Stimulated activated CD4-positive, alpha-beta T cell treated with anti-CD3 and anti-CD28 coated beads, Interleukin-4, amount 100 ng/mL, for 24 hours (primary cell): ENCODE measurements at regions not wholly inside any gene's neighbourhood (a gene's known extent, or its start where the extent isn't known, plus 50 kb on each side); places are given as distances from the start of the nearest gene placed in this dataset.

Source experiments
- DNase-seq: peaks from one replicate; pipeline ENCODE4 v3.0.0-alpha.2; 2020

GRCh38 chr4:71163317-71163716 is 169.9 kb downstream of the DCK start:
- no peak for DNase-seq

DNA sequence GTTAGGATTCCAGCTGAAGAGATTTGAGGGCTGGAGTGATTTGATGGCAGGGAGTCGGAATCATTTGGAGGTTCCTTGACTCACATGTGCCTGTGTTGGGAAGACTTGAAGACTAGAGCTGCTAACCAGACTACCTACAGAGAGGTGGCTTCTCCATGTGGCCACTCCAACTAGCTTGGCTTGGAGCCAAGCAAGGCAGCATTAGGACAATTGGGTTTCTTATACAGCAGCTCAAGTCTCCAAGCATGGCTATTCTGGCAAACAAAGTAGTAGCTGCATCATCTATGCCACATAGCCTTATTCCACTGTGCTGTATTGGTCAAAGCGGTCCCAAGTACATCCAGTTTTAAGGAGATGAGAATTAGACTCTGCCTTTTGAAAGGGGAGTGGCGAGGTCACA is 171.7 kb upstream of the SLC4A4 start:
- no peak for DNase-seq

DNA sequence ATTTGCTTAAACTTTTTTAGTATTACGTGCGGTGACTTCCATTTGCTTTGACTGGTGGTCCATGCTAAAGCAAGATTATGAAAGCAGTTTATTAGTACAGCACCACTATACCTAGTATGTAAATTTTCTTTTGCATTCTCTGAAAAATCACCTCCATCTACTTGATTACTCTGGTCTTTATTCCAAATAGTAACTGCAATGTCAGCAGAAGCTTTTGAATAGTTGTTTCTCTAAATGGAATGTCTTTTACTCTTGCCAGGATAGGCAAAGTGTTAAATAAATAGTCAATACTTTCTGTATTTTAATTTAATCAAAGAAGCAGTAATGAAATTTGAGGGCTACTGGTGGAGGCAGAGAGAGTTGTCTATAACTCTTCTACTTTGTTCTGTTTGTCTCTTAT is 167.2 kb upstream of the SLC4A4 start:
- DNase-seq: no peak

GRCh38 chr4:71181332-71181731 is 157.5 kb upstream of the SLC4A4 start:
- no peak for DNase-seq

DNA sequence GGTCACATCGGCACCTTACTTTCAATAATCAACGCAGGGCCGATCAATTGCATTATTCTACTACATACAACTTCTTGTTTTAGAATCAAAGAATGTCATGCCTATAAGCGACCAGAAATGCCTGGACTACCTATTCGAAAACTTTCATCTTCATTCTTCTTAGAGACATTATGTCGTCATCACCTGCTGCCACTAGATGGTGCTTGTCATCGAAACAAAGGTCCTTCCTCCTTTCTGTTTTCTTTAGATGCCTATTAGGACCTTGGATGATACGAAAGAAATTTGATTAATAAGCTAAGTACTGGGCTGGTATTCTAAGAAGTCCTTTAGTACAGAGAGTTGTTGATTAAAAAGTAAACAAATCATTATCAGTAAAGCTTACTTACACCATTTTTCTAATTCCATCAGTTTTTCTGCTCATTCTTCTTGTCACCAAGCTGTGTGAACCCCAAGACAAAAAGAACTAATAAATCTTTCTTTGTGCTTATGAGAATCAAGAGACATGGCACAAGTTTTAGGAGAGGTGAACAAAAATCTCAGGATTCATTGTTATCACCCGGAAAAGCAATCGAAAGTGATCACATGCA is 154.5 kb upstream of the SLC4A4 start:
- DNase-seq: peak; percentile 44

GRCh38 chr4:71185037-71185436 is 153.8 kb upstream of the SLC4A4 start:
- DNase-seq: no peak

- DNase-seq: no peak
Measured at GRCh38 chr4:71186257-71186565, 152.6 kb upstream of the SLC4A4 start.

- peak; percentile 6 for DNase-seq
Measured at GRCh38 chr4:71186566-71187403, 152.0 kb upstream of the SLC4A4 start.

DNA sequence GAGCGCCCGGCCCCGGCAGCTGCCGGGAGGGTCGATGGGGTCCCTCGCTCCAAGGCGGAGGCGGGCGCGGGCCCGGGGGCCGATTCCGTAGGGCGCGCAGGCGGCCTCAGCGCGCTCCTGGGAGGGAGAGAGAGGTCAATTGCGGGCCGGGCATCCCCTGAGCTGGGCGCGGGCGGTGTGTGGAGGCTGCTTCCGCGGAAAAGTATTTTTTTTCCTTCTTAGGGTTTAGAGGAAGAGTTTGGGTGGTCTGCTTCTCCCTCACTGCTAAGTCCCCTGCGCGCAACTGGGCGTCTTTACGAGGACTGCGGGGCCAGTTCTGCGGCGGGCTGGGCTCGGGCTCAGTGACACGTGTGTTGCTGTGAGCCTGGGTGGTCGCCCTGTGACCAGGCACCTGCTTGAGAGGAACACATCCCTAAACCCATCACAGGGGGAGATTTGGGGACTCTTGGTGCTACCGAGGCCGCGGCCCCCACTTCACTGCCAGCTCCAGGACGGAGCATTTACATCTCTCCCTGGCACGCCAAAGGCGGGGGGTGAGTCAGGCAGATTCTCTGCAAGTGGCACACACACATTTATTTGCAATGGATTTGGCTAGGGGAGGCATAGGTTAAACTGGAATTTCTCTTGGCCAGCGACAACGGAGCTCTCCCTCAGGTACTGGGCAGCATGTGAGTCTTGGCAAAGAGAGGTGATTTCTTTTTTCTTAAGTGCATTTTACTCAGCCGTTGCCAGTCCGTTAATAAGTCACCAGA is 151.2 kb upstream of the SLC4A4 start:
- peak; percentile 7 for DNase-seq

DNA sequence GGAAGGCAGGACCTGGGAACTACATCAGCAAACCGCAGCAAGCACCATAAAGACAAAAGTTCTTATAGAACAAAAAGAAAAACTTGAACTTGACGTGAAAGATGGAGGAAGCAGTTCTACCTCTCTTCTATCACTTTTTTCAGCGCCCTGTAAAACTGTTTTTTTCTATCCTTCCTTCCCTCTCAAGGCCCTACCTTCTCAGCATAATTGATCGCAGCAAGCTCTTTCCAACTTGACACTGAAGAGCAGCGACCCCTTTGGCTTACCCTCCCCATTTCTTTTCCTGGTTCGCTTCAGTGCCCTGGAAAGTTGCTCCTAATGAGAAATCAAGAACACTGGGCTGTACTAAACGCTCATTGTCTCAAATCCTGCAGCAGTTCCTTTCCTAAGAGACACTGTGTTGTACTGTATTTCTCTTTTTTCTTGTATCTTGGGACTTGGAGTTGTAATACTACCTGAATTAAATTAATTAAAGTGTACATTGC is 150.6 kb upstream of the SLC4A4 start:
- no peak for DNase-seq

- DNase-seq: no peak
Measured at GRCh38 chr4:71188951-71189350, 149.9 kb upstream of the SLC4A4 start.

- no peak for DNase-seq
Measured at GRCh38 chr4:71189471-71189870, 149.3 kb upstream of the SLC4A4 start.

DNA sequence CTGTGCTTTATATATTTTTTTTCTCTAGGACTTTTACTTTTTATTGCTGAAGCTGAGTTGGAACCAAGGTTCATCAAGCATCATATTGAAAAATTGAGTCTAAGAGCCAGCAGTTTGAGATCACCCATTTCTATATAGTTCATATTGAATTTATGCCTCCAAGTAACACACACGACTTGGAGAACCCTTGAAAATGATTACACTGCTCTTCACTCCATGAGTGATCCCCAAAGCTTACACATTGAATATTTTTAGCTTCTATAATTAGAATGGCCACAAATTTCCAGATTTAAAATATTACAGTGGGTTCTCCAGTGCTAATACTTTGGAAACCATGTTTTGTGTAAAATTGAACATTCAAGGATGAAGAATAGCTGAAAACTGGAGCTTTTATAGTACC is 144.4 kb upstream of the SLC4A4 start:
- no peak for DNase-seq

- DNase-seq: no peak
Measured at GRCh38 chr4:71195924-71196323, 142.9 kb upstream of the SLC4A4 start.

- DNase-seq: no peak
Measured at GRCh38 chr4:71198958-71199357, 139.9 kb upstream of the SLC4A4 start.

- no peak for DNase-seq
Measured at GRCh38 chr4:71201057-71201456, 137.8 kb upstream of the SLC4A4 start.

GRCh38 chr4:71201817-71202576 is 136.8 kb upstream of the SLC4A4 start:
- DNase-seq: no peak

DNA sequence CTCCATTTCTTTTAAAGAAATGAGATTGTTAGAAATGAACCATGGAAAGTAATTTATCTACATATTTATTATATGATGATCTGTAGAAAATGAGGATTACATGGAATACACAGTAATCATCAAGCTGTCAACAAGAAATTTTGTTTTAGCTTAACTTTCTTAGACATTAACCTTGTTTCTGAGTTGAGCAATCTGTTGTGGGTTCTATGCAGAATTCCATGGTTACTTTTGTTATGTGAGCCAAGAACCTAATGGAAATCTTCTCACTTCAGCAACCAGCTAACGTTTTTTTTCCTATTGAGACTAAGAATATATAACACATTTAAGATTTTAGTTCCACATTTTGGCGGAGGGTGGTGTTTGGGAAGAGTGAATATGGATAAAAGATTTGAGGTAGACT is 136.1 kb upstream of the SLC4A4 start:
- DNase-seq: no peak

GRCh38 chr4:71204056-71204455 is 134.8 kb upstream of the SLC4A4 start:
- no peak for DNase-seq

- DNase-seq: no peak
Measured at GRCh38 chr4:71206763-71207162, 132.1 kb upstream of the SLC4A4 start.

DNA sequence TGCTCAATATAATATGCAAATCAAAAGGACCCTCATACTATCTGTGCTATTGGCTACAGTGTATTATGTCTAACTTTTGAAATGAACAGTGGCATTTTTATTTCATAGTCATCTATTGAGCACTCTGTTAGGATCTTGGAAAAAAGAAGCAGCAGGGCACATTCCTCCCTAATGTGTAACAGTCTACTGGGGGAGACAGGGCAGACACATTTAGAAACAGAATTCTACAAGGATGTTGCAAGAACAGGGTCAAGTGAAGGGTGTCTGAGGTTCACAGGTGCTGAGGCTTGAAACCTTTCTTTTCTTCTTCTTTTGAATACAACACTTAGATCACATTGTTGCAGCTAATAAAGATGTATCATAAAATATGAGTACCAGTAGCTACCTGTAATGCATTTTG is 129.7 kb upstream of the SLC4A4 start:
- DNase-seq: no peak

- DNase-seq: no peak
Measured at GRCh38 chr4:71210823-71211222, 128.0 kb upstream of the SLC4A4 start.

- no peak for DNase-seq
Measured at GRCh38 chr4:71211748-71212147, 127.1 kb upstream of the SLC4A4 start.
